GM20431 (cell line): ENCODE measurements at regions not wholly inside any gene's neighbourhood (a gene's known extent, or its start where the extent isn't known, plus 50 kb on each side); places are given as distances from the start of the nearest gene placed in this dataset.

Experiments used
- in situ Hi-C: fragments of 300-500 bp; cut with MseI, MboI; formaldehyde crosslinking; loops from one replicate; pipeline ENCODE4 v1.15.0; 2020; ENCODE audit warnings: low sequenced_read_pairs; ENCODE audit not compliant: unreplicated experiment

GRCh38 chr6:40280231-40280630 lies 306.9 kb downstream of the LRFN2 start:
- in situ Hi-C loops = no loop called here

GRCh38 chr6:40276141-40276540 lies 311.0 kb downstream of the LRFN2 start:
- in situ Hi-C loops = no loop called here

- in situ Hi-C loops = no loop called here
Observed at GRCh38 chr6:40274058-40274457, 313.1 kb downstream of the LRFN2 start.

GRCh38 chr6:40268614-40269013 lies 318.6 kb downstream of the LRFN2 start:
- in situ Hi-C loops = no loop called here

GRCh38 chr6:40268166-40268565 lies 319.0 kb downstream of the LRFN2 start:
- in situ Hi-C loops = no loop called here

GRCh38 chr6:40265615-40266014 lies 321.5 kb downstream of the LRFN2 start:
- in situ Hi-C loops = no loop called here

- in situ Hi-C loops = no loop called here
Observed at GRCh38 chr6:40263970-40264369, 323.2 kb downstream of the LRFN2 start.

- in situ Hi-C loops = no loop called here
Observed at GRCh38 chr6:40262363-40262762, 324.8 kb downstream of the LRFN2 start.

GRCh38 chr6:40258531-40258930 lies 324.3 kb upstream of the MOCS1 start:
- in situ Hi-C loops = no loop called here

- in situ Hi-C loops = no loop called here
Observed at GRCh38 chr6:40256831-40257230, 322.6 kb upstream of the MOCS1 start.

GRCh38 chr6:40256224-40256623 lies 322.0 kb upstream of the MOCS1 start:
- in situ Hi-C loops = no loop called here

GRCh38 chr6:40253420-40253819 lies 319.2 kb upstream of the MOCS1 start:
- in situ Hi-C loops = no loop called here

- in situ Hi-C loops = no loop called here
Observed at GRCh38 chr6:40252531-40253258, 318.4 kb upstream of the MOCS1 start.

- in situ Hi-C loops = no loop called here
Observed at GRCh38 chr6:40251637-40252300, 317.5 kb upstream of the MOCS1 start.

GRCh38 chr6:40249935-40250334 lies 315.7 kb upstream of the MOCS1 start:
- in situ Hi-C loops = no loop called here

- in situ Hi-C loops = no loop called here
Observed at GRCh38 chr6:40247516-40248115, 313.4 kb upstream of the MOCS1 start.

GRCh38 chr6:40244699-40245098 lies 310.4 kb upstream of the MOCS1 start:
- in situ Hi-C loops = no loop called here

- in situ Hi-C loops = no loop called here
Observed at GRCh38 chr6:40232698-40233097, 298.4 kb upstream of the MOCS1 start.

GRCh38 chr6:40227735-40228134 lies 293.5 kb upstream of the MOCS1 start:
- in situ Hi-C loops = no loop called here

GRCh38 chr6:40222354-40222753 lies 288.1 kb upstream of the MOCS1 start:
- in situ Hi-C loops = no loop called here

GRCh38 chr6:40219799-40220198 lies 285.5 kb upstream of the MOCS1 start:
- in situ Hi-C loops = no loop called here
